NOMO-1 (cell line): ENCODE measurements at regions not wholly inside any gene's neighbourhood (a gene's known extent, or its start where the extent isn't known, plus 50 kb on each side); places are given as distances from the start of the nearest gene placed in this dataset.
"Not testable (repeated sequence)": the region's sequence is repeated elsewhere in the genome, so short reads cannot be mapped to it uniquely, and the experiment has no call there.

Source experiments
- DNase-seq, 2 experiments: peaks; one replicate each; lab custom pipeline; 2025; ENCODE audit not compliant: unreplicated experiment in 2 of 2; lab: John Stamatoyannopoulos, UW

GRCh38 chr4:29900336-29900735, 819.8 kb upstream of the PCDH7 start:
- no peak for DNase-seq

DNA sequence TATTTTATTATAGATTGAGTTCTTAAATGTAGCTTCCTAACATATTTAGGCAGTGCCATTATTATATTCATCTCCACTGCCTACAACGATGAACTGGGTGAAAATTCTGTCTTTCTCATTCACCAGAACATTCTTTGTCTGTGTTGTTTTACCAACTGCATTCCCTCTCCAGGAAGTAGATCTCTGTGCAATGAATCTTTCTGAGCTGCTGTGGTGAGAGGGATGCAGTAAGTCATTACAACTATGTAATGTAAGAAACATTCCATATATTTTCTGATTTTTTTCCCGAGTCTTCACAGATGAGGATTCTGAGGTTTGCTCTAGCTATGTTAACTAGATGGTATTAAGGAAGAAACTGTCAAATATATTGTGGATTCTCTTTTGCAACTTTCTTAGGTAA, 811.9 kb upstream of the PCDH7 start:
- no peak for DNase-seq

- no peak for DNase-seq
These were observed 792.3 kb upstream of the PCDH7 start for GRCh38 chr4:29927895-29928294.

GRCh38 chr4:29948451-29948850, 771.7 kb upstream of the PCDH7 start:
- DNase-seq = no peak

DNA sequence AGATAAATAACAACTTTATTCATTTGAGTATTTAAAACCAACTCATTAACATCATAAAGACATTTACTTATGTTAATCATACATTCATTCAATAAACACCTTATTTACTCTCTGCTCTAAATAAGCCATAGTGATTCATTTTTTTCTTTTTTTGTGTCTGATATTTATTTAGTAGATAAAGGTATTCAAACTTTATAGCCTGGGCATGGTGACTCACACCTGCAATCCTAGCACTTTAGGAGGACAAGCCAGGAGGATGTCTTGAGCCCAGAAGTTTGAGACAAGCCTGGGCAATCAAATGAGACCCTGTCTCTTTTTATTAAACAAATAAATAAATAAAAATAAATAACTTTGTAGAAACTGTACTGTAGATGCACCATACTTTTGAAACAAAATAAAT, 771.3 kb upstream of the PCDH7 start:
- no peak for DNase-seq

- no peak for DNase-seq
These were observed 753.8 kb upstream of the PCDH7 start for GRCh38 chr4:29966386-29966785.

GRCh38 chr4:29970626-29971025, 749.5 kb upstream of the PCDH7 start:
- no peak for DNase-seq

GRCh38 chr4:29972121-29972520, 748.0 kb upstream of the PCDH7 start:
- no peak for DNase-seq

GRCh38 chr4:29983890-29984289, 736.3 kb upstream of the PCDH7 start:
- DNase-seq = no peak

DNA sequence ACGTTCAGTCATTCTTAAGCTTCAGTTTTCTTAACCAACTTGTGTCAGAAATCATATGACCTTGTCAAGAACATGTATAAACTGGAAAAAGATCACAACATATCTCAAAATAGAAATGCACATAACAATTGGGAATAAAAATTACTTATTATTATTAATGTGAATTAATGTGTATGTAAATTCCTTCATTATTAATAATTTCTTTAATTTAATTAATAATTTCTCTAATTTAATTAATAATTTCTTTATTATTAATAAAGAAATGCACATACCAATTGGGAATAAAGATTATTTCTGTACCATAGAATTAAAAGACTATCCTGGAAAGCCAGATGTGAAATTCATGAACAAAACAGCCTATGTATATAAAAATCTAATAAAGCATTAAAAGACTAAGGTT, 718.5 kb upstream of the PCDH7 start:
- DNase-seq = no peak

GRCh38 chr4:30002341-30002740, 717.8 kb upstream of the PCDH7 start:
- peak in 1 of 2 experiments; percentile 63 for DNase-seq

DNA sequence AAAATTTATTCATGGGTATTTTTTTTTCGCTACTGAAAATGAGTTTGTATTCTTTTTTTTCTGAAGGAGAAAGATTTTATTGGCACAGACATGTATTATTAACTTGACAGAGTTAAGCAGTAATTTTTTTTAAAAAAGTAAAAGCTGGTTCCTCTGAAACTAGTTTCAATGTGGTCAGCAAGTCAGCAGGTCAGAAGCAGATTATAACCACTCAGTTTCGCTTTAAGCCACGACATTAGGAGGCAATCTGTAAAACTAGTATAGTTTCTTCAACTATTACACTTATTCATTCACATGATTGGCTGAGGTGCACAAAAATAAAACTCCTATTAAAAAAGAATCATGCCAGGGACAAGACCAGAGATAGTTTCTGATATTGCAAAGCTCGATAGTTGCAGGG, 714.2 kb upstream of the PCDH7 start:
- DNase-seq = peak in 1 of 2 experiments; percentile 53

DNA sequence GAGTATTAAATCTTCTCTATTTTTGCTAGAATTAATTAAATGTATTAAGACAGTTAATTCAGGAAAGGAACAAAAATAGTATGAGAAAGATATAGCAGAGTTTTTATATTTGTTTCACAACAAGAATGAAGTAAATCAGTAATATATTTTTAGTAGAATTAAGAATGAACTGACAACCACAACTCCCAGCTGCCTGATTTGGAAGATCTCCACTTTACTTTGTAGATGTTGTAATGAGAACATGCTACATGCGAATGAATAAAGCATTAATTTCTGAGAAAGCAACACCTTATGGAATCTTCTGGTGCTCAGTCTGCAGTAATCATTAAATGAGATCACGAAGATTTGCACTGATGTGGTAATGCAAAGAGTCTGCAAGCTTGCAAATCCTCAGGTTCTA, 695.6 kb upstream of the PCDH7 start:
- no peak for DNase-seq

- DNase-seq = no peak
These were observed 691.3 kb upstream of the PCDH7 start for GRCh38 chr4:30028826-30029225.

- DNase-seq = no peak
These were observed 664.0 kb upstream of the PCDH7 start for GRCh38 chr4:30056016-30056766.

- DNase-seq = no peak
These were observed 651.9 kb upstream of the PCDH7 start for GRCh38 chr4:30068234-30068633.

DNA sequence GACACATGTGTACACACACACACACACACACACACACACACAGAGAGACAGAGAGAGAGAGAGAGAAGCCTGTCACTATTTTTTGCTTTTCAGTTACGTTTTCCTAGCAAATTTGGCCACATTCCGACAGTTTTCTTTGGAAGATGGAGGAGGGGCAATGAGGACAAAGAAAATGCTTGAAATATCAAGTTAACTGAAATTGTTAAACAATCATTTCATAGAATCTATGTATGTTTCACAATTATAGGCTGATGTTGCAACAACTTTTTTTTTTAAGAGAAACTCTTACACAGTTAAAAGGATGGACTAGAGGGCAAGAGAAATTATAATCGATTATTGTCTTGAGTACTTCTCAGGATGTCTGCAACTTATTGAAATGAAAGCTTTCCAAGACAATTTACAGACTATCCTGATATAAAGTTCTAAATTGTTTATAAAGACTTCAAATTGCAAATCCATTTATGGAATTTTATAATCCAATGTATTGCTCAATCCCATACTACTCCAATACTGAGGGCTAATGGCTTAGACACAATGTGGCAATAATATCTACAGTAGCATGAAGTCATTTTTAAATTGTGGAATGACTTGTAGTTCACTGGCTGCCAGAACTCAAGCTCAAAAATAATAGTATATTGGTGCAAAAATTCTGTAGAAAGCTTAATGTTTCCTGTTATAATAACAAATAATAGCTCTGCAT, 647.0 kb upstream of the PCDH7 start:
- DNase-seq = no peak

DNA sequence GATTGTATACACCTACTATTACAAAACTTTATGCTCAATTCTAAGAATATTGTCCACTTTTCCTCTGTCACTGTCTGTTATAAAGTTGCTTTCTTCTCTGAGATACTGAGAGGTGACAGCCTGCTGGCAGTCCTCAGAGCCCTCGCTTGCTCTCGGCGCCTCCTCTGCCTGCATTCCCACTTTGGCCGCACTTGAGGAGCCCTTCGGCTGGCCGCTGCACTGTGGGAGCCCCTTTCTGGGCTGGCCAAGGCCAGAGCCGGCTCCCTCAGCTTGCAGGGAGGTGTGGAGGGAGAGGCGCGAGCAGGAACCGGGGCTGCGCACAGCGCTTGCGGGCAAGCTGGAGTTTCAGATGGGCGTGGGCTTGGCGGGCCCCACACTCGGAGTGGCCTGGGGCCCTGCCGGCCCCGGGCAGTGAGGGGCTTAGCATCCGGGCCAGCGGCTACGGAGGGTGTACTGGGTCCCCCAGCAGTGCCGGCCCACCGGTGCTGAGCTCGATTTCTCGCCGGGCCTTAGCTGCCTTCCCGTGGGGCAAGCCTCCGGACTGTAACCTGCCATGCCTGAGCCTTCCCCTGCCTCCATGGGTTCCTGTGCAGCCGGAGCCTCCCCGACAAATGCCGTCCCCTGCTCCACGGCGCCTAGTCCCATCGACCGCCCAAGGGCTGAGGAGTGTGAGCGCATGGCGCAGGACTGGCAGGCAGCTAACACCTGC, 627.6 kb upstream of the PCDH7 start:
- DNase-seq = not testable (repeated sequence)

GRCh38 chr4:30094887-30095286, 625.3 kb upstream of the PCDH7 start:
- DNase-seq = no peak

DNA sequence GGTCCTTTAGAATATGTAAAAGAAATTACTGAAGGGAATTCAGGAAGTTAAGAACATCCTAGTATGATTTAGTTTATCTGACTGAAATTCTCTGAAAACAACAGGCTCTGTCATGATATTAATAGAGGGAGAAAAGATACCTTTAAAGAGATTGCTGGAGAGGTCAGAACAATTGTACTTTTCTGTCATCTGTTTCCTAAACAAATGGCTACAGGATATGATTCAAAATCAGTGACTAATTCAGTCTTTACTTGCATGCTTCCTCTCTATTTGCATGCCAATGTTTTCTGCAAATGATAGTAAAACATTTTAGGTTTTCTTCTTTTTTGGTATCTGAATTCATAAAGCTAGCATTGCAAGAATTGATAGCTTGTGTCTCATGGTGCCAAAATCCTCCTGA, 616.7 kb upstream of the PCDH7 start:
- DNase-seq = no peak

GRCh38 chr4:30116401-30116800, 603.8 kb upstream of the PCDH7 start:
- DNase-seq = no peak

DNA sequence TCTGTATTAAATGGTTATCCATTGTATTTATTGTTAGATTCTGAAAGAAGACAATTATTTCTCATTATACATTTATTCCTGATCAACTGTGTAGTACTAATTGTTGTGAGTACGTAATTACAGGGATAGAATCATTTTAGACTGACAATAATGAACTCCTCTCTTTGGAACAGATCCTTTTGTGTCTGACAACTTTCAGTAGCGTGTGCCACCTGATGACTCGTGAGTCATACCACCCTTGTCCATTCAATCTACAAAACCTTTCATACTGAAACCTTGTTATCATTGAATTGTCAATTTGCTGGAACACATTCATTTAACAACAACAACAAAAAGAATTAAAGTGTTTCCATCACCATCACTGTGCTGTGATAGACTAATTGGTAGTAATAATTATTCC, 602.7 kb upstream of the PCDH7 start:
- no peak for DNase-seq
